ENCODE measurements at regions not wholly inside any gene's neighbourhood (a gene's known extent, or its start where the extent isn't known, plus 50 kb on each side); places are given as distances from the start of the nearest gene placed in this dataset.

- 2% methylated on average over 11 of the region's 13 CpGs for WGBS (ENCODE audit: insufficient coverage, low coverage, missing lambda C conversion rate)
- no peak overlapping the region for H2AFZ ChIP-seq (ENCODE audit: low read depth, low read length)
- no peaks in the 10 kb centered on the region for H3K79me2 ChIP-seq (ENCODE audit: control insufficient read depth, insufficient read depth, low read length)
- FAIRE-seq (no peak), DNase-seq (ENCODE audit: extremely low read depth in 1 of 4, low spot score in 3 of 4) (no peak), ATAC-seq (no peak)
- no peaks in the 10 kb centered on the region for H3K4me1 ChIP-seq (replicated peaks in 1 of 2; ENCODE audit: control insufficient read depth in 2 of 2, insufficient read depth in 2 of 2, low read length in 2 of 2)
- ChIA-PET CTCF (ENCODE audit: low intra/inter-chr PET ratio) (no interaction called here), POLR2A (interaction anchor here (0.6 to 1.1 kb wide), 2 partner anchors 16 to 23 kb away, joined by 3 to 5 read pairs; no protein-coding TSS in a partner anchor)
- H3K9ac ChIP-seq (ENCODE audit: insufficient read depth in 1 of 2, low read depth in 2 of 2, low read length in 2 of 2) = no peak overlapping the region
- intact Hi-C loops (cut with micrococcal nuclease) (no loop called here), in situ Hi-C loops (cut with MboI) (no loop called here)
- no peaks in the 10 kb centered on the region for H4K20me1 ChIP-seq (replicated peaks; ENCODE audit: control insufficient read depth, insufficient read depth, low read length)
- H3K9me3 ChIP-seq (replicated peaks; ENCODE audit: control insufficient read depth, insufficient read depth, low read depth, low read length) = no peaks in the 10 kb centered on the region
- no peaks in the 10 kb centered on the region for H3K9me1 ChIP-seq (ENCODE audit: control insufficient read depth, insufficient read depth, low read length)
- BruUV-seq (replicated peaks) = no TSS peak
- no peaks in the 10 kb centered on the region for H3K36me3 ChIP-seq (ENCODE audit: control insufficient read depth, insufficient read depth, low read length)
- H3K27ac ChIP-seq (ENCODE audit: extremely low read depth, low read depth, low read length) = no peak overlapping the region
- peaks cover 3 to 45% of the 10 kb centered on the region in 2 experiments; a peak in 3 of 5 replicates for H3K27me3 ChIP-seq (ENCODE audit: control insufficient read depth in 2 of 2, insufficient read depth in 2 of 2, low read length in 2 of 2)
- H3K4me2 ChIP-seq (ENCODE audit: insufficient read depth, low read length) = no peak overlapping the region
- no peak overlapping the region for H3K4me3 ChIP-seq
- TF ChIP-seq ZNF445 (CRISPR knock-in tag; IDR thresholded peaks at IDR 0.05; ENCODE audit: low read depth) (no peak), ZNF134 (CRISPR knock-in tag; conservative IDR thresholded peaks at IDR 0.05) (no peak), BRCA1 (IDR thresholded peaks at IDR 0.05) (no peak), BRCA1 (CRISPR knock-in tag; IDR thresholded peaks at IDR 0.05) (no peak), NR4A1 (CRISPR knock-in tag; IDR thresholded peaks at IDR 0.05) (no peak), NR4A1 (tag; IDR thresholded peaks at IDR 0.05) (no peak), CCNT2 (IDR thresholded peaks at IDR 0.05; ENCODE audit: borderline replicate concordance, extremely low read depth, insufficient read length, low read depth, low read length) (no peak), AFF4 (CRISPR knock-in tag; IDR thresholded peaks at IDR 0.05) (no peak), MCM5 (IDR thresholded peaks at IDR 0.05; ENCODE audit: low read depth) (no peak), PCBP1 (IDR thresholded peaks at IDR 0.05; ENCODE audit: low read depth, low read length, poor library complexity, severe bottlenecking) (no peak), EZH2 (IDR thresholded peaks at IDR 0.05; ENCODE audit: borderline replicate concordance, low read depth, low read length) (no peak), CAMTA2 (CRISPR knock-in tag; conservative IDR thresholded peaks at IDR 0.05) (no peak)
- TF ChIP-seq, protein P1, sequence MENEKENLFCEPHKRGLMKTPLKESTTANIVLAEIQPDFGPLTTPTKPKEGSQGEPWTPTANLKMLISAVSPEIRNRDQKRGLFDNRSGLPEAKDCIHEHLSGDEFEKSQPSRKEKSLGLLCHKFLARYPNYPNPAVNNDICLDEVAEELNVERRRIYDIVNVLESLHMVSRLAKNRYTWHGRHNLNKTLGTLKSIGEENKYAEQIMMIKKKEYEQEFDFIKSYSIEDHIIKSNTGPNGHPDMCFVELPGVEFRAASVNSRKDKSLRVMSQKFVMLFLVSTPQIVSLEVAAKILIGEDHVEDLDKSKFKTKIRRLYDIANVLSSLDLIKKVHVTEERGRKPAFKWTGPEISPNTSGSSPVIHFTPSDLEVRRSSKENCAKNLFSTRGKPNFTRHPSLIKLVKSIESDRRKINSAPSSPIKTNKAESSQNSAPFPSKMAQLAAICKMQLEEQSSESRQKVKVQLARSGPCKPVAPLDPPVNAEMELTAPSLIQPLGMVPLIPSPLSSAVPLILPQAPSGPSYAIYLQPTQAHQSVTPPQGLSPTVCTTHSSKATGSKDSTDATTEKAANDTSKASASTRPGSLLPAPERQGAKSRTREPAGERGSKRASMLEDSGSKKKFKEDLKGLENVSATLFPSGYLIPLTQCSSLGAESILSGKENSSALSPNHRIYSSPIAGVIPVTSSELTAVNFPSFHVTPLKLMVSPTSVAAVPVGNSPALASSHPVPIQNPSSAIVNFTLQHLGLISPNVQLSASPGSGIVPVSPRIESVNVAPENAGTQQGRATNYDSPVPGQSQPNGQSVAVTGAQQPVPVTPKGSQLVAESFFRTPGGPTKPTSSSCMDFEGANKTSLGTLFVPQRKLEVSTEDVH (IDR thresholded peaks at IDR 0.05; ENCODE audit: low read depth, partially characterized antibody) = no peak
- TF ChIP-seq, protein P2, sequence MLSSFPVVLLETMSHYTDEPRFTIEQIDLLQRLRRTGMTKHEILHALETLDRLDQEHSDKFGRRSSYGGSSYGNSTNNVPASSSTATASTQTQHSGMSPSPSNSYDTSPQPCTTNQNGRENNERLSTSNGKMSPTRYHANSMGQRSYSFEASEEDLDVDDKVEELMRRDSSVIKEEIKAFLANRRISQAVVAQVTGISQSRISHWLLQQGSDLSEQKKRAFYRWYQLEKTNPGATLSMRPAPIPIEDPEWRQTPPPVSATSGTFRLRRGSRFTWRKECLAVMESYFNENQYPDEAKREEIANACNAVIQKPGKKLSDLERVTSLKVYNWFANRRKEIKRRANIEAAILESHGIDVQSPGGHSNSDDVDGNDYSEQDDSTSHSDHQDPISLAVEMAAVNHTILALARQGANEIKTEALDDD (IDR thresholded peaks at IDR 0.05) = no peak
- TF ChIP-seq, protein P3, sequence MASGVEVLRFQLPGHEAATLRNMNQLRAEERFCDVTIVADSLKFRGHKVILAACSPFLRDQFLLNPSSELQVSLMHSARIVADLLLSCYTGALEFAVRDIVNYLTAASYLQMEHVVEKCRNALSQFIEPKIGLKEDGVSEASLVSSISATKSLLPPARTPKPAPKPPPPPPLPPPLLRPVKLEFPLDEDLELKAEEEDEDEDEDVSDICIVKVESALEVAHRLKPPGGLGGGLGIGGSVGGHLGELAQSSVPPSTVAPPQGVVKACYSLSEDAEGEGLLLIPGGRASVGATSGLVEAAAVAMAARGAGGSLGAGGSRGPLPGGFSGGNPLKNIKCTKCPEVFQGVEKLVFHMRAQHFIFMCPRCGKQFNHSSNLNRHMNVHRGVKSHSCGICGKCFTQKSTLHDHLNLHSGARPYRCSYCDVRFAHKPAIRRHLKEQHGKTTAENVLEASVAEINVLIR (CRISPR knock-in tag; IDR thresholded peaks at IDR 0.05) = no peak
Measured at GRCh38 chr2:128595763-128596395, 277.2 kb upstream of the HS6ST1 start.
